Left hindlimb (tissue), 1 donor: ENCODE measurements at regions not wholly inside any gene's neighbourhood (a gene's known extent, or its start where the extent isn't known, plus 50 kb on each side); places are given as distances from the start of the nearest gene placed in this dataset.

Experiments
- DNase-seq: peaks from one replicate; pipeline ENCODE4 v3.0.0-alpha.2; 2018

GRCh38 chr18:7429831-7430230 is 137.3 kb upstream of the PTPRM start:
- no peak for DNase-seq

DNA sequence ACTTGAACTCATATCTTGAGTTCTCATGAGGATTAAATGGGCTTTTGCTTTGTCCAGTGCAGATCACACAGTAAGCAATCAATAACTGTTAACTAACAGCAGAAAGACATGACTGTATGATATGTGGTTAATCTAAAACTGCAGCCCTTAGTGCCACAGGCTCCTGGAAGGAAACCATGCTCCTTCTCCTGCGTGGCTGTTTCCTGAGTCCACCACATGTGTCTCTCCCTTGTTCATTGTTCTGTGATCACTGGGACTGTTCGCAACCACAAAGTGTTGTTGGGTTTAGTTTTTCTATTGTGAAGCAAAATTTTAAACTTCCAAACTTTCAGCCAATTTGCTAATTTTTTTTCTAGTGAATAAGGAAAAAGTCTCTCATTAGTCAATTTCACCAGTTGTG is 130.9 kb upstream of the PTPRM start:
- DNase-seq: no peak

DNA sequence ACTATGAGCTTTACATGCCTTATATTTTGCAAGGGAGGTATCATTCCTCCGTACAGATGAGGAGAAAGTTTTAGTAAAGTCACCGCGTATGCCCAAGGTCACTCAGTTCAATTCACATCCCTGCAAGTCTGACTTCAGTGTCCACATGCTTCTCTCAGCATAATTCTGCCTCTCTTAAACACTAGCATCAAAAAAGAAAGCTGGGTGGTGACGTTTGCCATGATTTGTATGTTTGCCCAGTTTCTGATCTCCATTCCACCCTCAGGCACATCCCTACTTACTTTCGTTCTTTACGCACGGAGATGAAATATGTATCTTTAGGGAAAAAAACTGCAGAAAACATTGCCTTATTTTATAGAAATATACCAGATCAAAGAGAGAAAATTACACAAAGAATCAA is 129.2 kb upstream of the PTPRM start:
- DNase-seq: no peak

DNA sequence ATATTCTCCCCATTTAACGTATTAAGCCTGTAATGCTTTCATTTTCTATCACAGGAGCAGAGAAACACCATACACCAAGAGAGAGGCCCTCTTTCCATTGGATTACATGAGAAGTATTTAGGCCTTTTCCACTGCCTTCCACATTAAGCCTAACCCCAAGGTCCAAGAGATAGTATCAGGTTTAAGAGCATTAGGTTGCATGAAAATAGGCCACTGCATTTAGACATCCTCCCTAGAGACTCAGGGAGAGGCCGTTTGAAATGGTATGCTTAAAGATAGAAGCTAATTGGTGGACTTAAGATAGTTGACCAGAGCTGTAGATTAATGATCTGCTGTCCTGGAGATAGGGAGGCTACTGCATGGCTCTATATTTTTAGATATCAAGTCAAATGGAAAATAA is 128.5 kb upstream of the PTPRM start:
- DNase-seq: no peak

DNA sequence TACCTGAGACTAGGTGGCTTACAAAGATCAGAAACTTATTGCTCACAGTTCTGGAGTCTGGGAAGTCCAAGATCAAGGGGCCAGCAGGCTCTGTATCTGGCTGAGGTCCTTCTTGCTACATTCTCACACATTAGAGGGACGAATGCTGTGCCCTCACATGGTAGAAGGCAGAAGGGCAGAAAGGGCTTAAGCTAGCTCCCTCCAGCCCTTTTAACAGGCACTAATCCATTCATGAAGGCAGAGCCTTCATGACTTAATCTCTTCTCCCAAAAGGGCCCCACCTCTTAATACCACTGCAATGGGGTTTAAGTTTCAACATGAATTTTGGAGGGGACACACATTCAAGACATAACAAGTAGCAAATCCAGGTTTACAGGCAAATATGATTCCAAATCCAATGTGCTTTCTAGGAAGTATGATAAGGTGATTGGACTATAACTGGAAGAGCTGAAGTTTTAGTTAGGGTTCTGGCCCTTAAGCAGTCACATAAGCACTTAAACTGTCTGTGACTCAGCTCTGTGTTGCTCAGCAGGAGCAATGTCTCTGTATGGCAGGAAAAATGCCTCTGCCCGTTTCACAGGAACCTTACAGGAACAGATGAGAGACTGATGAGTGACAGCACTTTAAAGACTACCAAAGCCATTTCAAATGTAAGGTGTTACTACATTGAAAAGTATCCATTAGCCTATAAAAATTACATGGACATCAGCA is 119.6 kb upstream of the PTPRM start:
- no peak for DNase-seq

DNA sequence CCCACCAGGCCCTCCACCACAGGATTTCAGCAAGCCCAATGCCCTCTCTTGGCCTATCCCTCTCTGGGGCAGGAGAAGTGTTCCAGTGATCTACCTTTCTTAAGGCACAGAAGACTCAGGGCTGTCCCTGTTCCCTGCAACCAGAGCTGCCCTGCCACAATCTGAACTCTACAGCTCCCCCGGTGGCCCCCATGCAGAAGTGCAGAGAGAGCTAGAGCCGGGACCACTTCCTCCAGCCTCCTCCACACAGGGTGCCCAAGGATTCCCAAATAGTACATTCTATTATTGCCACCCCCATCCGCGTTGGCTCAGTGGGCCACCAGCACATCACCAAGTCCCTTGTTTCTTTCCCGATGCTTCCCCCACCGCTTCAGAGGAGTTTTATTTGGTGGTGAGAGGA is 114.8 kb upstream of the PTPRM start:
- no peak for DNase-seq

GRCh38 chr18:7454429-7454828 is 112.7 kb upstream of the PTPRM start:
- DNase-seq: no peak

- no peak for DNase-seq
Measured at GRCh38 chr18:7456376-7456775, 110.7 kb upstream of the PTPRM start.

- no peak for DNase-seq
Measured at GRCh38 chr18:7457262-7457661, 109.9 kb upstream of the PTPRM start.

- DNase-seq: no peak
Measured at GRCh38 chr18:7458884-7459283, 108.2 kb upstream of the PTPRM start.

- DNase-seq: peak; percentile 55
Measured at GRCh38 chr18:7459851-7460770, 107.0 kb upstream of the PTPRM start.

- no peak for DNase-seq
Measured at GRCh38 chr18:7464245-7464966, 102.7 kb upstream of the PTPRM start.

- DNase-seq: no peak
Measured at GRCh38 chr18:7466190-7466589, 100.9 kb upstream of the PTPRM start.

DNA sequence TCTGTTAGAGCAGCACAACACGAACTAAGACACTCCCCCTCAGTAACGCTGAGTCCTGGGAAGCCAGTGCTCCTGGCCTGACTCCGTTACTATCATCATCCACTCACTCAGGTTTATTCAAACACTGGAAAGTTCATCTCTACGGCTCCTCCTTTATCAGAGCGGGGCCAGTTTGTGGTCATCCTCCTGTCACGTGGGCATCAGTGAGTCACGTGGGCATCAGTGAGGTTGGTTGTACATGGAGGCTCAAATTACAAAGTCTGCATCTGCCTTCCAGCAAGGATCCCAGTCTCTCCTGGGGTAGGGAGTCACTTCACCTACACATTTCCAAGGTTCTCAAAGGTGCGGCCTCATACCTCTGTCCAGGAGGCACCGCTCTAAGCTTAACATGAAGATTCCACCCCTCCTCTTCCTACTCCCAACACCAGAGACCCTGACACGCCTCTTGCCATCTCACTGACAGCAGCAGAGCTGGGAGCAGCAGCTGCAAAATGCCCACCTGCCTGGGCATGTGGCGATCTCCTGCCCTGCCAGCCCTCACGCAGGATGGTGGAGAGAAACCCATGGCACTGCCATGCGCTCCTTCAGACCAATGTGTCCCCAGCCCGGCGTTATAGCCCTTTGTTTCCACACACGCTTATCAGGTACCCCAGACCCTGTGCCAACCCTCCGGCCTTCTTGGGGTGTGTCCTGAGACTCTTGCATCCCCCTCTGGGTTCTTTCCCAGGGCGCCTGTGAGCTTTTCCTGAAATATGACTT is 99.2 kb upstream of the PTPRM start:
- no peak for DNase-seq

DNA sequence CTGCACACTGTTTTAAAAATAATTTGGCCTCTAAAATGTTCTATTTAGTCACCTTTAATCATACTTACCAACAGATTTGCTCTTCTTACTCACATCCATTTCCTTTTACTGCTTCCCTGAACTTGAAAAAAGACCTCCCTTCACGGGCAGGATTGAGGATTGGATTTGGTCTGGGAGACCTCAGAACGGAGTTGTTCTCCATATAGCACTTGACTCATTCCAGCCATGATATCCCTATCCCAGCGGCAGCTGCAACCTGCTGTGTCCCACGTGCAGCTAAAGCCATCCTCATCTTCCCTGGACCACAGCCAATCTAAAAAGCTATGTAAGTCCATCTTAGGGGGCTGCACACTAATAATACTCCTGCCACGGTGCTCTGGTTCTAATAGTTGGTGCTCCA is 97.0 kb upstream of the PTPRM start:
- DNase-seq: no peak

DNA sequence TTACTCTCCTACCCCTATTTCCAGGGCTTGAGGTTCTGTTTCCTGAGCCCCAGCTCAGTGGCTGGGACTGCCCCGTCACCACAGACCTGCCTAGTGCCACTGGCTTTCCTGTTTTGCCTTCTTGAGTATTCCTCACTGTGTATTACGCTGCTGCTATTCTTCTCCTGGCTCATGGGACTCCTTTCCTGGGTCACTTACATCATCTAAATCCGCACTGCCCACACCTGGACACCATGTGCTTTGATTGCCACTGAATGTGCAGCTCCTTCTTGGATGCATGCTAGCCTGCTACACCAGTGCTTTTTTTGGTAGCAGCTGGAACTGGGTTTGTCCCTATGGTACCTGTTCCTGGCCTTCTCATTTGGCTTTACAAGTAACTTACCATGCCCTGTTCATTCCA is 96.6 kb upstream of the PTPRM start:
- DNase-seq: no peak

DNA sequence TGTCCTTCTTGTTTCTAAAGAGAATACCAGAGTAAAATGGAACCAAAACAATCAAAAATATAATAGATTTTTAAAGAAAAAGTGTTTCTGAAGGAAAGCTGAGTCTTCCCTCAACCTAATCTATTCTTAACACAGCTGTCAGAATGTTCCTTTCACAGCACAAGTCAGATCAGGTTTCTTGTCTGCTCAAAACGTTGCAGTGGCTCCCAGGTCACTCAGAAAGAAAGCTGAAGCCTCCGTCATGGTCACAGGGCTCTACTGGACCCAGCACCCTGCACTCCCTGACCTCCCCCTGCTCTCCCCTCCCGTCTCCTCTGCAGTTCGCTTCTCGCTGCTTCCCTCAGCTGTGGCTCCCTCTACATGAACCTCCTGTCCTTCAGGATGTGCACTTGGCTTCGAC is 90.7 kb upstream of the PTPRM start:
- DNase-seq: no peak

- DNase-seq: no peak
Measured at GRCh38 chr18:7479756-7480155, 87.4 kb upstream of the PTPRM start.

DNA sequence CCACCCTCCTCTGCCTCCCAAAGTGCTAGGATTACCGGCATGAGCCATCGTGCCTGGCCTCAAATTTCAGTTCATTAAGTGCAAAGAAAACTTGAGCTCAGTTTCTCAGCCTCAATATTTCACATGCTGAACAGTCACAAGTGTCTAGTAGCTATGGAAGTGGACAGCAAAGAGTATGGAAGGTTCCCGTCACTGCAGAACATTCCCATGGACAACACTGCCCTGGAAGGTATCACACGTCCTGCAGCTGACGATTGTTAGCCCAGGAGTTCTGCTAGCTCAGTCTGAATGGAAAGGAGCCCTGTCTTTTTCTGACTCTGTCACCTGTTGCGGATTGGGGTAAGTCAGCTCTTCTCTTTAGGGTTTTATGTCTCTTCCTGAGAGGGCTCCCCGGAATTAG is 86.2 kb upstream of the PTPRM start:
- DNase-seq: no peak

DNA sequence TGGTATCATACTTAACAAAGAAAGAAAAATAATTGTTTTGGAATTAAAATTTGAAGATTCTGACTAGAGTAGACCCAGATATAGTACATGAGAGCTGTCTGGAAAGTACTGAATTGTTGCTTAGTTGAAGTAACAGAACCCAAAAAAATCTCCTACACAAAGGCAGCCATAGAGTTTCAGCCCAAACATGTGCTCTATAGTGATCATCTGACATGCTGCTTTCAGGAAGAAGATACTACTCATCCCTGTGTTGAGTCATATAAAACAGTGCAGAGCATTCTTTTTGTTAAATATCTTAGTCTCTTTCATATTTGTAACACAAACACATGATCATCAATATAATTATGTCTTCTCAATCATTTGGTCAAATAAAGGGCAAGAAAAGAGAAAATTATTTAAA is 84.8 kb upstream of the PTPRM start:
- DNase-seq: no peak

GRCh38 chr18:7485616-7486015 is 81.5 kb upstream of the PTPRM start:
- DNase-seq: no peak

GRCh38 chr18:7488571-7488970 is 78.5 kb upstream of the PTPRM start:
- no peak for DNase-seq

DNA sequence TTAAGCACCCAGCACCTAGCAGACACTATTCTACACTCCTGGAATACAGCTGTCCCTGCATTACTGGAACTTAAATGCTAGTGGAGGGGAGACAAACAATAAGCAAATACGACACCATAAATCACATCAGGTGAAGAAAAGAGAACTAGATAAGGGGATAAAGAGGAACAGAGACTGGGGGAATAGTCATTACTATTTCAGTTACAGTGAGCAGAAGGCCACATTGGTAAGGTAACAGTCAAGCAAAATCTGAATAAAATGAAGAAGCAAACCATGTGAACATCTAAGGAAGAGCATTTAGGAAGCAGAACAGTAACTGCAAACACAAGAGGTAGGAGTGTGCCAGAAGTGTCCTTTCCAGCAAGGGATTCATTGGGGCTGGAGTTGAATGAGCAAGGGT is 77.0 kb upstream of the PTPRM start:
- DNase-seq: no peak
